Sigmoid colon (tissue), 6 donors: ENCODE measurements at regions not wholly inside any gene's neighbourhood (a gene's known extent, or its start where the extent isn't known, plus 50 kb on each side); places are given as distances from the start of the nearest gene placed in this dataset.

ENCODE experiments used
- DNase-seq: peaks from one replicate; pipeline ENCODE4 v3.0.0-alpha.2; 2019
- H3K27ac ChIP-seq, 4 donors: fragments of 200-600 bp; sonication (generic); one replicate each; pipeline ENCODE4 v1.5.1; 2016 to 2019; ENCODE audit warnings: mild to moderate bottlenecking in 1 of 4
- H3K27me3 ChIP-seq, 3 donors: fragments of 200-600 bp; sonication (generic); one replicate each; pipeline ENCODE4 v1.5.1; 2019; ENCODE audit warnings: mild to moderate bottlenecking in 1 of 3
- H3K36me3 ChIP-seq, 4 donors: fragments of 200-600 bp; sonication (generic); one replicate each; pipeline ENCODE4 v1.5.1; 2016 to 2019
- H3K4me1 ChIP-seq, 4 donors: fragments of 200-600 bp; sonication (generic); one replicate each; pipeline ENCODE4 v1.5.1; 2017 to 2019
- H3K4me3 ChIP-seq, 4 donors: fragments of 200-600 bp; sonication (generic); one replicate each; pipeline ENCODE4 v1.5.1; 2017 to 2019; ENCODE audit warnings: mild to moderate bottlenecking in 2 of 4, moderate library complexity in 1 of 4
- H3K9me3 ChIP-seq, 4 donors: fragments of 200-600 bp in 3 of 4; sonication (generic) in 3 of 4; one replicate each; pipeline versions ENCODE4 v1.5.1 to v1.6.1; 2013 to 2019
- CTCF ChIP-seq, 4 experiments: fragments of 450-650 bp in 3 of 4; fragments of 200-600 bp in 1 of 4; IDR thresholded peaks; one replicate each; pipeline ENCODE4 v1.5.1; 2016 to 2019; ENCODE audit warnings: antibody characterized with exemption in 4 of 4, mild to moderate bottlenecking in 3 of 4, moderate library complexity in 2 of 4
- EP300 ChIP-seq, 4 donors: sonication (generic); formaldehyde crosslinking; IDR thresholded peaks; one replicate each; pipeline ENCODE4 v1.6.1; 2017; ENCODE audit warnings: antibody characterized with exemption in 4 of 4
- POLR2A ChIP-seq, 2 donors: fragments of 450-650 bp; IDR thresholded peaks; one replicate each; pipeline ENCODE4 v1.6.1; 2016; ENCODE audit warnings: antibody characterized with exemption in 2 of 2, mild to moderate bottlenecking in 2 of 2, moderate library complexity in 2 of 2
- POLR2AphosphoS5 ChIP-seq, 4 donors: sonication (generic); formaldehyde crosslinking; IDR thresholded peaks; one replicate each; pipeline ENCODE4 v1.6.1; 2017; ENCODE audit warnings: antibody characterized with exemption in 4 of 4
- WGBS, 2 donors: extraction: QIAGEN DNeasy Blood & Tissue Kit; methylation state at CpG; one replicate each; pipeline ENCODE4 v1.1.7; 2013; 5-methylcytosine and 5-hydroxymethylcytosine counted together
- intact Hi-C: fragments of 100-400 bp; cut with DNase I; formaldehyde crosslinking; loops from one replicate; pipeline ENCODE4 v1.15.1; 2023
- donor health status: healthy with polysubstance abuse.
- donor health status: healthy.

- no peaks in the 10 kb centered on the region for H3K9me3 ChIP-seq
- no peak for DNase-seq
- peaks cover 0 to 2% (median 0%) of the 10 kb centered on the region in 3 donors for H3K27me3 ChIP-seq
- no peaks in the 10 kb centered on the region for H3K4me1 ChIP-seq
- no peak overlapping the region for H3K4me3 ChIP-seq
- no peak for TF ChIP-seq EP300 (IDR thresholded peaks at IDR 0.05)
- no peak for TF ChIP-seq POLR2AphosphoS5 (IDR thresholded peaks at IDR 0.05)
- no peak for TF ChIP-seq POLR2A (IDR thresholded peaks at IDR 0.05)
- no peak for TF ChIP-seq CTCF (IDR thresholded peaks at IDR 0.05)
- intact Hi-C loops: no loop called here
- H3K36me3 ChIP-seq: no peaks in the 10 kb centered on the region
- WGBS, 2 donors: 20 to 42% methylated on average over 7 of the region's 7 CpGs
- H3K27ac ChIP-seq: no peak overlapping the region
These were observed 221.0 kb downstream of the HIPK3 start for GRCh38 chr11:33478111-33478573.

GRCh38 chr11:33476945-33477606 lies 219.9 kb downstream of the HIPK3 start:
- H3K27me3 ChIP-seq: peaks cover 0 to 9% (median 0%) of the 10 kb centered on the region in 3 donors
- DNase-seq: no peak
- intact Hi-C loops: no loop called here
- 78 to 87% methylated on average over 6 of the region's 6 CpGs for WGBS, 2 donors
- no peak overlapping the region for H3K27ac ChIP-seq
- H3K36me3 ChIP-seq: no peaks in the 10 kb centered on the region
- H3K4me1 ChIP-seq: no peaks in the 10 kb centered on the region
- H3K4me3 ChIP-seq: no peak overlapping the region
- H3K9me3 ChIP-seq: no peaks in the 10 kb centered on the region
- TF ChIP-seq EP300 (IDR thresholded peaks at IDR 0.05) (no peak), CTCF (IDR thresholded peaks at IDR 0.05) (no peak), POLR2AphosphoS5 (IDR thresholded peaks at IDR 0.05) (no peak)

- WGBS, 2 donors: 10 to 30% methylated on average over 5 of the region's 5 CpGs
- H3K36me3 ChIP-seq: no peaks in the 10 kb centered on the region
- H3K27ac ChIP-seq: no peak overlapping the region
- no peak for DNase-seq
- peaks cover 0 to 9% (median 0%) of the 10 kb centered on the region in 3 donors for H3K27me3 ChIP-seq
- H3K4me1 ChIP-seq: no peaks in the 10 kb centered on the region
- TF ChIP-seq POLR2AphosphoS5 (IDR thresholded peaks at IDR 0.05) (no peak), CTCF (IDR thresholded peaks at IDR 0.05) (no peak), EP300 (IDR thresholded peaks at IDR 0.05) (no peak), POLR2A (IDR thresholded peaks at IDR 0.05) (no peak)
- H3K9me3 ChIP-seq: no peaks in the 10 kb centered on the region
- no peak overlapping the region for H3K4me3 ChIP-seq
- intact Hi-C loops: no loop called here
These were observed 218.8 kb downstream of the HIPK3 start for GRCh38 chr11:33475993-33476392.

GRCh38 chr11:33474866-33475265 lies 217.7 kb downstream of the HIPK3 start:
- H3K9me3 ChIP-seq: no peaks in the 10 kb centered on the region
- no peaks in the 10 kb centered on the region for H3K4me1 ChIP-seq
- intact Hi-C loops: no loop called here
- H3K4me3 ChIP-seq: no peak overlapping the region
- H3K36me3 ChIP-seq: no peaks in the 10 kb centered on the region
- peaks cover 0 to 9% (median 0%) of the 10 kb centered on the region in 3 donors for H3K27me3 ChIP-seq
- H3K27ac ChIP-seq: no peak overlapping the region
- 74 to 78% methylated on average over 4 of the region's 4 CpGs for WGBS, 2 donors
- no peak for DNase-seq
- TF ChIP-seq EP300 (IDR thresholded peaks at IDR 0.05): no peak
- no peak for TF ChIP-seq POLR2A (IDR thresholded peaks at IDR 0.05)
- no peak for TF ChIP-seq CTCF (IDR thresholded peaks at IDR 0.05)
- no peak for TF ChIP-seq POLR2AphosphoS5 (IDR thresholded peaks at IDR 0.05)

GRCh38 chr11:33471541-33471940 lies 214.4 kb downstream of the HIPK3 start:
- no peaks in the 10 kb centered on the region for H3K36me3 ChIP-seq
- intact Hi-C loops: no loop called here
- 82 to 89% methylated on average over 1 of the region's 1 CpG for WGBS, 2 donors
- H3K9me3 ChIP-seq: no peaks in the 10 kb centered on the region
- H3K27me3 ChIP-seq: peaks cover 0 to 9% (median 0%) of the 10 kb centered on the region in 3 donors
- no peaks in the 10 kb centered on the region for H3K4me1 ChIP-seq
- no peak overlapping the region for H3K4me3 ChIP-seq
- DNase-seq: no peak
- no peak overlapping the region for H3K27ac ChIP-seq
- no peak for TF ChIP-seq EP300 (IDR thresholded peaks at IDR 0.05)
- no peak for TF ChIP-seq CTCF (IDR thresholded peaks at IDR 0.05)
- no peak for TF ChIP-seq POLR2A (IDR thresholded peaks at IDR 0.05)
